DND-41 (cell line): ENCODE measurements at regions not wholly inside any gene's neighbourhood (a gene's known extent, or its start where the extent isn't known, plus 50 kb on each side); places are given as distances from the start of the nearest gene placed in this dataset.

Source experiments
- ATAC-seq: fragments of 200-7000 bp; cut with Tn5 transposase; 3 replicates; pipeline ENCODE4 v1.9.1; 2021; ENCODE audit warnings: low read depth; ENCODE audit not compliant: insufficient read depth
- DNase-seq: peaks from one replicate; pipeline ENCODE4 v3.0.0-alpha.2; 2020
- H2AFZ ChIP-seq: 2 replicates; pipeline ENCODE4 v1.6.0; 2012; ENCODE audit warnings: low read depth, low read length
- H3K27ac ChIP-seq: 2 replicates; pipeline ENCODE4 v1.5.1; 2012; ENCODE audit warnings: low read length, inconsistent platforms
- H3K27me3 ChIP-seq: fragments of 200-600 bp; sonication (generic); 2 replicates; pipeline ENCODE4 v1.6.0; 2012; ENCODE audit warnings: low read length, mild to moderate bottlenecking, inconsistent platforms; ENCODE audit not compliant: insufficient read depth, poor library complexity
- H3K36me3 ChIP-seq: 2 replicates; pipeline ENCODE4 v1.5.1; 2012; ENCODE audit warnings: low read length, inconsistent platforms; ENCODE audit not compliant: insufficient read depth
- H3K4me1 ChIP-seq: 2 replicates; pipeline ENCODE4 v1.5.1; 2012; ENCODE audit warnings: mild to moderate bottlenecking, low read length; ENCODE audit not compliant: insufficient read depth
- H3K4me2 ChIP-seq: 2 replicates; pipeline ENCODE4 v1.6.0; 2012; ENCODE audit warnings: mild to moderate bottlenecking, moderate library complexity, low read length, inconsistent platforms; ENCODE audit not compliant: insufficient read depth
- H3K4me3 ChIP-seq, 2 experiments: fragments of 200-600 bp in 1 of 2; shearing (Covaris generic) in 1 of 2; 2 replicates each; pipeline ENCODE4 v1.5.1; 2012 to 2016; ENCODE audit warnings: inconsistent platforms in 2 of 2, low read length in 2 of 2, mild to moderate bottlenecking in 2 of 2, low read depth in 1 of 2, moderate library complexity in 1 of 2
- H3K79me2 ChIP-seq: 2 replicates; pipeline ENCODE4 v1.6.0; 2012; ENCODE audit warnings: low read length, inconsistent platforms; ENCODE audit not compliant: insufficient read depth
- H3K9ac ChIP-seq: 2 replicates; pipeline ENCODE4 v1.6.0; 2012; ENCODE audit warnings: low read depth, mild to moderate bottlenecking, inconsistent platforms, low read length, moderate library complexity
- H3K9me3 ChIP-seq: 2 replicates; pipeline ENCODE4 v1.5.1; 2012; ENCODE audit warnings: low read length, moderate library complexity, mild to moderate bottlenecking, inconsistent platforms; ENCODE audit not compliant: insufficient read depth, severe bottlenecking
- H4K20me1 ChIP-seq: 2 replicates; pipeline ENCODE4 v1.6.0; 2012; ENCODE audit warnings: low read length; ENCODE audit not compliant: insufficient read depth
- CTCF ChIP-seq: IDR thresholded peaks from 2 replicates; pipeline ENCODE4 v1.5.1; 2012; ENCODE audit warnings: borderline replicate concordance, low read length, moderate library complexity, mild to moderate bottlenecking; ENCODE audit not compliant: poor library complexity, severe bottlenecking; ENCODE audit errors: extremely low read depth
- EZH2 ChIP-seq: IDR thresholded peaks from 3 replicates; pipeline ENCODE4 v1.6.1; 2012; ENCODE audit warnings: borderline replicate concordance, low read depth, mild to moderate bottlenecking, moderate library complexity, low read length, inconsistent platforms; ENCODE audit not compliant: severe bottlenecking

GRCh38 chr3:124296406-124296805 is 304.5 kb upstream of the ROPN1 start:
- no peaks in the 10 kb centered on the region for H3K36me3 ChIP-seq
- H2AFZ ChIP-seq, result no peak overlapping the region
- no peaks in the 10 kb centered on the region for H3K4me1 ChIP-seq
- H3K27me3 ChIP-seq, result peaks cover 12% of the 10 kb centered on the region
- no peaks in the 10 kb centered on the region for H3K79me2 ChIP-seq
- no peaks in the 10 kb centered on the region for H3K9me3 ChIP-seq
- TF ChIP-seq EZH2, result no peak
- no peak for TF ChIP-seq CTCF
- ATAC-seq (no peak), DNase-seq (no peak)
- H3K9ac ChIP-seq, result no peak overlapping the region
- H3K4me2 ChIP-seq, result no peak overlapping the region
- no peak overlapping the region for H3K27ac ChIP-seq
- no peak overlapping the region for H3K4me3 ChIP-seq
- no peaks in the 10 kb centered on the region for H4K20me1 ChIP-seq

- ATAC-seq (no peak), DNase-seq (no peak)
- no peaks in the 10 kb centered on the region for H3K4me1 ChIP-seq
- no peak overlapping the region for H2AFZ ChIP-seq
- H3K9me3 ChIP-seq, result no peaks in the 10 kb centered on the region
- TF ChIP-seq CTCF (no peak), EZH2 (no peak)
- H3K36me3 ChIP-seq, result no peaks in the 10 kb centered on the region
- H4K20me1 ChIP-seq, result no peaks in the 10 kb centered on the region
- peaks cover 6% of the 10 kb centered on the region for H3K27me3 ChIP-seq
- no peak overlapping the region for H3K4me2 ChIP-seq
- no peaks in the 10 kb centered on the region for H3K79me2 ChIP-seq
- no peak overlapping the region for H3K9ac ChIP-seq
- no peak overlapping the region for H3K27ac ChIP-seq
- H3K4me3 ChIP-seq, result no peak overlapping the region
Measured at GRCh38 chr3:124297062-124297980, 305.4 kb upstream of the ROPN1 start.

- Histone ChIP-seq H3K27ac (no peak overlapping the region), H3K4me3 (no peak overlapping the region), H4K20me1 (no peaks in the 10 kb centered on the region), H3K27me3 (peaks cover 5% of the 10 kb centered on the region), H3K4me1 (no peaks in the 10 kb centered on the region), H3K4me2 (no peak overlapping the region), H3K9me3 (no peaks in the 10 kb centered on the region), H3K79me2 (no peaks in the 10 kb centered on the region), H2AFZ (no peak overlapping the region), H3K36me3 (no peaks in the 10 kb centered on the region), H3K9ac (no peak overlapping the region)
- TF ChIP-seq CTCF (no peak), EZH2 (no peak)
- DNase-seq (no peak), ATAC-seq (no peak)
Measured at GRCh38 chr3:124298301-124298700, 306.4 kb upstream of the ROPN1 start.
